ENCODE measurements at regions not wholly inside any gene's neighbourhood (a gene's known extent, or its start where the extent isn't known, plus 50 kb on each side); places are given as distances from the start of the nearest gene placed in this dataset.
"Not testable (repeated sequence)": the region's sequence is repeated elsewhere in the genome, so short reads cannot be mapped to it uniquely, and the experiment has no call there.

DNA sequence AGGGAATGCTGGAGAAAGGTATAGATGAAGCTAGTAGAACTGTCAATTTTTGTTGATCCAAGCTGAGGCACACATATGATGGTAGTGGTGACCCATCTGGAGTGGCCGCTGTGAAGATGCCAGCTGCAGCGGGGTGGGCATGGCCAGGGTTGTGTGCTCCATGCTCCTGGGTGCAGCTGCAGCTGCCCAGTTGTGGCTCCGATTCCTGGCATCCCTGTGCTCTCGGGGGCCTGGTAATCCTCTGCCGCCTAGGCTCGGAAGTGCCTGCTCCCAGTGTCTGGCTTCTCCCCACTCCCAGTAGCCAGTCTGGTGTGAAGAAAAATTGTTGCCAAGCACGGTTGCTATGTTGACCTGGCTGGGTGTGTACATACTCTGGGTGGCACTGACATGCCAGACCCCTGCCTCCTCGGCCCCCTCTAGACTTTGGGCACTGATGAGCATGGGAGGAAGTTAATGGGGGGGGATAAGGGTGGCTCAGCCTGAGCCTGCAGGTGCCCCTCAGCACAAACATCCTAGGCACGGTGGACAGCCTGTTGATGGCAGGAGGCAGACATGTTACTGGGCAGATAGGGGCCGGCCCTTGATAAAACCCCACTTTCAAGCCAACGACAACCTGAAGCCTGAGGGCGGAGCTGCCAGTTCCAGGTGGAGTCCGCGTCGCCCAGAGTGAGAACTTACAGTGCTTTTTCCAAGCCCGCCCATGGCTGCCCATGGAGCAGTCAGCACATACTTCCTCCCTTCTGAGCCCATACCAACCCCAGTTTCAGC, 1400.7 kb downstream of the PCDH9 start:
- DNase-seq (no peak), ATAC-seq (ENCODE audit: low read depth in 2 of 2) (no peak)
- Mint-ChIP-seq H3K4me1 (no peaks in the 10 kb centered on the region), H3K27me3 (no peaks in the 10 kb centered on the region), H3K36me3 (no peaks in the 10 kb centered on the region), H3K4me3 (no peak overlapping the region), H3K9me3 (no peaks in the 10 kb centered on the region), H3K27ac (no peak overlapping the region)

DNA sequence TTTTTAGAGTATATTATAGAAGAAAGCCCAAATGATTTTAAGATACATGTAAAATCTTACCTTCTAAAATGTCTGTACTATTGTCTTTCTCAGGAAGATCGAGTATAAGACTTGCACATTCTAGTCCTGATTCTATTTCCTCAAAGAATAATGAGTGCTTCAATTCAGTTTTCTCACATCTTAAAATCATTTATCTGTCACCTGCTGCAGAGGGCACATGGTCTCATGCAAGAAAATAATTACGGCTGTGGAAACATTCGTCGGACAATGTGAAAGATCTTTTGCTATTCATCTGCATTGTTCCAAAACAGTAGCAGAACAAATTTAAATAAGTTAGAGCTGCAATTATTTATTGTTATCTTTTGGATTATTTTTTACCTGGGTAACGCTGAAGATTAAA, 1403.5 kb downstream of the PCDH9 start:
- H3K27me3 Mint-ChIP-seq = no peaks in the 10 kb centered on the region
- H3K4me1 Mint-ChIP-seq = no peaks in the 10 kb centered on the region
- no peak overlapping the region for H3K27ac Mint-ChIP-seq
- no peaks in the 10 kb centered on the region for H3K36me3 Mint-ChIP-seq
- DNase-seq (no peak), ATAC-seq (ENCODE audit: low read depth in 2 of 2) (no peak)
- H3K4me3 Mint-ChIP-seq = no peak overlapping the region
- H3K9me3 Mint-ChIP-seq = peaks cover 0 to 2% (median 0%) of the 10 kb centered on the region in 7 donors

DNA sequence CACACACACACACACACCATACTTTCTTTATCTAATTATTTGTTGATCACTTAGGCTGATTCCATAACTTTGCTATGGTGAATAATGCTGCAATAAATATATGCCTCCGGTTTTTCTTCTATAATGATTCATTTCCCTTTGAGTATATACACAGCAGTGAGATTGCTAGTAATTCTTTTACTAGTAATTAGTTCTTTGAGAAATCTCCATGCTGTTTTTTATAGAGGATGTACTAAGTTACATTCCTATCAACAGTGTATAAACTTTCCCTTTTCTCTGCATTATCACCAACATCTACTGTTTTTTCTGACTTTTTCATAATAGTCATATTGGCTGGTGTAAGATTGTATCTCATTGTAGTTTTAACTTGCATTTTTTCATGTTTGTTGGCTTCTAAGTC, 1405.1 kb downstream of the PCDH9 start:
- no peaks in the 10 kb centered on the region for H3K36me3 Mint-ChIP-seq
- ATAC-seq (ENCODE audit: low read depth in 2 of 2) = no peak
- DNase-seq = no peak
- H3K27me3 Mint-ChIP-seq = no peaks in the 10 kb centered on the region
- H3K4me1 Mint-ChIP-seq = no peaks in the 10 kb centered on the region
- H3K4me3 Mint-ChIP-seq = no peak overlapping the region
- H3K9me3 Mint-ChIP-seq = peaks cover 0 to 4% (median 0%) of the 10 kb centered on the region in 7 donors
- H3K27ac Mint-ChIP-seq = no peak overlapping the region

DNA sequence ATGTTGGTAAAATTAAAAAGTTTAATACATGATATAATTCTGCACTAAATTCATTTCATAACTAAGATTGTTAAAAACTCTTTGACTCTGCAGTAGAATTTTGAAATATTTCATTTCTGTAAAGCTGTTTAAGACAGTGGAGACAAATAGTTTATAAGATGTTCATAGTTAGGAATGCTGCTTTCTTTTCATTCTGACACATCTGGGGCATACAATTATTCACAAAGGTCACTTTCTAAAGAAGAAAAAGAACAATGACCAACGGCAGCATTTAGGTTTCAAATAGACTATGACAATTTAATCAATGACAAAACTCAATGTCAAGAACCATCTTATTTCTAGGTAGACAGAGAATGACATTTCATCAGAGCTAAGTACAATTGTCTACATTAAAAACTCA, 1422.1 kb downstream of the PCDH9 start:
- Mint-ChIP-seq H3K9me3 (peaks cover 0 to 4% (median 0%) of the 10 kb centered on the region in 7 donors), H3K4me3 (no peak overlapping the region), H3K4me1 (no peaks in the 10 kb centered on the region), H3K27ac (no peak overlapping the region), H3K36me3 (no peaks in the 10 kb centered on the region), H3K27me3 (no peaks in the 10 kb centered on the region)
- DNase-seq (no peak), ATAC-seq (ENCODE audit: low read depth in 2 of 2) (no peak)

DNA sequence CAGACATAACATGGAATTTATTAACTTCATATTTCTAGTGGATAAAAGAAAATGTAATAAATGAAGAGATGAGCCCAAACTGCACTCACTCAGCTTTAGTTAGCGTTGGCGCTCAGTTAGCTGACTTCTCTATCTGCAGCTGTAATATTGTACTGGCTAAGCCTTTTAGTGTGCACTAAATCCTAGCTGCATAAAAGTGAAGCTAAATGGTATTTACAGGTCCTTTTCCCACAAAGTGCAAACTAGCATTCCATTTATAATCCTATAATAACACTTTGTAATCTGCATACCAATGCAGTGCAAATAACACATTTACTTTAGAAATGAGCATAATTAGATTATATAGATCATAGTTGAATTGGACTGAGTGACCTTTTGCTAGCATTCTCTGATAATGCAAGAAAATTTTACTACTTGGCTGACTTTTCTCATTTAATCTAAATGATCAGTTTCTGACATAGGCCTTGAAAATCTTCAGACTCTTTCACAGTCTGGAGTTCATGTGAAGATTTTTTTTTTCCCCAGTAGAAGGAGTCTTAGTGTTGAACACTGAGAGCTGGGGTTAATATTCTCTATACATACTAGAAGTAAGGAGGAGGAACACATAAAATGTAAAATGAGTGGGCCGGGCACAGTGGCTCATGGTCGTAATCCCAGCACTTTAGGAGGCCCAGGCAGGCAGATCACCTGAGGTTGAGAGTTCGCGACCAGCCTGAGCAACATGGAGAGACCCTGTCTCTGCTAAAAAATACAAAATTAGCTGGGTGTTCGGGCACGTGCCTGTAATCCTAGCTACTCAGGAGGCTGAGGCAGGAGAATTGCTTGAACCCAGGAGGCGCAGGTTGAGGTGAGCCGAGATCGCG, 1426.4 kb downstream of the PCDH9 start:
- H3K36me3 Mint-ChIP-seq = no peaks in the 10 kb centered on the region
- no peaks in the 10 kb centered on the region for H3K4me1 Mint-ChIP-seq
- H3K4me3 Mint-ChIP-seq = no peak overlapping the region
- H3K27me3 Mint-ChIP-seq = no peaks in the 10 kb centered on the region
- DNase-seq = no peak
- H3K27ac Mint-ChIP-seq = no peak overlapping the region
- H3K9me3 Mint-ChIP-seq = no peaks in the 10 kb centered on the region
- no peak for ATAC-seq (ENCODE audit: low read depth in 2 of 2)

DNA sequence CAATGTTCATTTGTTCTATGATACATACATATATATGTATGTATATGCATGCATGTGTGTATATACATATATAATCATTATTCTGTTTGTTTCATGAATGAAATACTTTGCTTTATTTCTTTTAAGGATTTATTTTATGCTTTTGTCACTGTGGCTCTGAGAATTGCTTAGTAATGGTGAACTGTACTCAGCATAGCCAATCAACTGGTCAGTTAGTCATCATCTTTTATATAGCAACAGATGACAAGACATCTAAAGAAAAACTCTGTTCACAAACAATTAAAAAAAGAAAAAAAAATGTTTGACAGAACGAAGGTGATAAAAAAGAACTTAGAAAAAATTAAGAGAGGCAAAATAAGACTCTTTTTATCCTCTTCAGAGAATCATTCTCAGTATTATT, 1440.3 kb downstream of the PCDH9 start:
- Mint-ChIP-seq H3K4me3 (no peak overlapping the region), H3K27me3 (no peaks in the 10 kb centered on the region), H3K4me1 (no peaks in the 10 kb centered on the region), H3K9me3 (peaks cover 0 to 6% (median 0%) of the 10 kb centered on the region in 7 donors), H3K36me3 (no peaks in the 10 kb centered on the region), H3K27ac (no peak overlapping the region)
- ATAC-seq (ENCODE audit: low read depth in 2 of 2) (no peak), DNase-seq (no peak)

DNA sequence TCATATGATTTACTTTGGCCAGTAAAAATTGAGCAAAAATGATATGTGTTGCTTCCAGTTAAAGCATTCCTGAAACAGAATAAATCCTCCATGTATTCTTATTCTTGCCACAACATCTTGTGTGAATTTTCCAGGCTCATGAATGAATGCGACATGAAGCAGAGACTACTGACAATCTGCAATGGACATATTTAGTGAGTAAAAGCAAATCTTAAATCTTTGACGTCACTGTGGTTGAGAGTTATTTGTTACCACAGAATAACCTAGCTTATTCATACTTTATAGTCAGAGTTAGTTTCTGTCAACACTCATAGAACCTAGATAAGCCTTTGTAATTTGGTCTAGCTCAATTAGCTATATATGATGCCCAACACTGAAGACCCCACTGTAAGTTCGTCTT, 1443.1 kb downstream of the PCDH9 start:
- Mint-ChIP-seq H3K27me3 (no peaks in the 10 kb centered on the region), H3K27ac (no peak overlapping the region), H3K9me3 (peaks cover 0 to 6% (median 0%) of the 10 kb centered on the region in 7 donors), H3K4me1 (no peaks in the 10 kb centered on the region), H3K36me3 (no peaks in the 10 kb centered on the region), H3K4me3 (no peak overlapping the region)
- DNase-seq = no peak
- ATAC-seq (ENCODE audit: low read depth in 2 of 2) = no peak

DNA sequence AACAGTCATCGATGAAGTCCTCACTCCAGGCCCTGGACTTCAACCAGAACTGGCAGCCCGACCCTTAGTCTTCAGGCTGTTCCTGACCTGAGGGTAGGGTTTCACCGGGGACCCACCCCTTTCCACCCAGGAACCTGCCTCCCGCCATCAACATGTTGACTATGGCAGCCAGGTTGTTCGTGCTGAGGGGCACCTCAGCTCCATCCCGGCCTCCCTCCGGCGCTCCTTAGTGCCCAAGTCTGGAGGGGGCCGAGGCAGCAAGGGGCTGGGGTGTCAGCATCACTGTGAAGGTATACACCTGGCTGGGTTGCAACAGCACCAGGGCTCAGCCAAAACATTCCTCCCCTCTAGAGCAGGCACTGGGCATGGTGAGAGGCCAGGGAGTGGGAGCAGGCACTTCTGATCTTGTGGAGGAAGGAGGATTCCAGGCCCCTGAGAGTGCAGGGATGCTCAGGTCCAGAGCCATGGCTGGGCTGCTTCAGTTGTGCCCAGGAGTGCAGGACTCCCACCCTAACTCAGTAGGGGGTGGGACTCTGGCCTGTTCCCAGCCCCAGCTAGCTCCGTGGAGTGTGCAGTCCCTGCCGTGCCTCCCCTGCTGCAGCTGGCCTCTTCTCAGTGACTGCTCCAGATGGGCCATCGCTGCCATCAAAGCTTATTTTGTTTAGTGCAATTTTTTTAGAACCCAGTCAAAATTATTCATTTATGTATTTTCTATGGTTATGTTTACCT, 1445.9 kb downstream of the PCDH9 start:
- H3K27ac Mint-ChIP-seq = no peak overlapping the region
- no peaks in the 10 kb centered on the region for H3K4me1 Mint-ChIP-seq
- ATAC-seq (ENCODE audit: low read depth in 2 of 2) (no peak), DNase-seq (no peak)
- H3K4me3 Mint-ChIP-seq = no peak overlapping the region
- H3K27me3 Mint-ChIP-seq = no peaks in the 10 kb centered on the region
- H3K36me3 Mint-ChIP-seq = no peaks in the 10 kb centered on the region
- H3K9me3 Mint-ChIP-seq = peaks cover 0 to 6% (median 0%) of the 10 kb centered on the region in 7 donors

DNA sequence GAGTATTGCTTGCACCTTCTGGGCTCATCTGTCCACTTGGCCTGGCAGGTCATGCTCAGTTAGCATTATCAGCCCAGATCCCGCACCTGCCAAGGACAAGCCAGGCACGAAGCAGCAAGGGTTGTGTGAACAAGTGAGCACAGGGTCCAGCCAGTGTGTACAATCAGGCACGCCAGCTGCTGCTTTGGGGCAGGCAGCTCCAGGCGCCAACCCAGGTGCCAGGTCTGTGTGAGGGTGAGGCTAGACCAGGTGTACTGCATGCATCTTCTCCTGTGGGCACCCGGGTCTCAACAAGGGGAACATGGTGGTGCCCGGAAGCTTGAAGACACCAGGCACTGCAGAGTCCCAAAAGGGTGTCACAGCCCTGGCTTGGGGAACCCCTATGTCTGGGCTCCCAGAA, 1446.8 kb downstream of the PCDH9 start:
- H3K9me3 Mint-ChIP-seq = peaks cover 0 to 6% (median 3%) of the 10 kb centered on the region in 7 donors
- DNase-seq = no peak
- H3K27me3 Mint-ChIP-seq = no peaks in the 10 kb centered on the region
- ATAC-seq (ENCODE audit: low read depth in 2 of 2) = no peak
- no peaks in the 10 kb centered on the region for H3K4me1 Mint-ChIP-seq
- H3K4me3 Mint-ChIP-seq = no peak overlapping the region
- no peak overlapping the region for H3K27ac Mint-ChIP-seq
- no peaks in the 10 kb centered on the region for H3K36me3 Mint-ChIP-seq

DNA sequence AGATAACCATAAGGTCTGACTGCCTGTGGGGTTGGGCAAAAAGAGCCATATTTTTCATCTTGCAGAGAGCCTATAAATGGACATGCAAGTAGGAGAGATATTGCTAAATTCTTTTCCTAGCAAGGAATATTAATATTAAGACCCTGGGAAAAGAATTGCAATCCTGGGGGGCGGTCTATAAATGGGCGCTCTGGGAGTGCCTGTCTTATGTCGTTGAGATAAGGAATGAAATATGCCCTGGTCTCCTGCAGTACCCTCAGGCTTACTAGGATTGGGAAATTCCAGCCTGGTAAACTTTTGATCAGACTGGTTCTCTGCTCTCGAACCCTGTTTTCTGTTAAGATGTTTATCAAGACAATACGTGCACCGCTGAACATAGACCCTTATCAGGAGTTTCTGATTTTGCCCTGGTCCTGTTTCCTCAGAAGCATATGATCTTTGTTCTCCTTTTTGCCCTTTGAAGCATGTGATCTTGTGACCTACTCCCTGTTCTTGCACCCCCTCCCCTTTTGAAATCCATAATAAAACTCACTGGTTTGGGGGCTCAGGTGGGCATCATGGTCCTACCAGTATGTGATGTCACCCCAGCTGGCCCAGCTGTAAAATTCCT, 1458.3 kb downstream of the PCDH9 start:
- H3K27ac Mint-ChIP-seq; ATAC-seq (ENCODE audit: low read depth in 2 of 2); H3K27me3 Mint-ChIP-seq; H3K4me1 Mint-ChIP-seq; DNase-seq: not testable (repeated sequence)
- H3K9me3 Mint-ChIP-seq = peaks cover 8 to 33% (median 21%) of the 10 kb centered on the region in 7 donors
- peak overlapping the region in 1 of 8 donors; percentile 65 for H3K4me3 Mint-ChIP-seq
- H3K36me3 Mint-ChIP-seq = peaks cover 0 to 10% of the 10 kb centered on the region in 2 donors

DNA sequence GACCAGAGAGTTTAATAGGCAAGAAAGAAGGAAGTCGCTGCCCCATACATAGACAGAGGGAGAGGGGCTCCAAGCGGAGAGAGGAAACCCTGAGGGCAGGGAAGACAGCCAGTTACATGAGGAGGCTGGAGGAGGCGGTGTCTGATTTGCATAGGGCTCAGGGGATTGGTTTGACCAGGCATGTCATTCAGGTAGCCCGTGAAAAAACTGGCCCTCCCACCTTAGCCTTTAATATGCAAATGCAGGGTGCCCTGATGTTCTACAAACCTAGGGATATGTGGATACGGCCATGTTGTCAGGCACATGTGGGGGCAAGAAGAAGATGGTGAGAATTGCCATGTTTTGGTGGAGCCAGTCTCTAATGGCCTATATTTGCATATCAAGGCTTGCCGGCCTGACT, 1461.6 kb downstream of the PCDH9 start:
- ATAC-seq (ENCODE audit: low read depth in 2 of 2) = no peak
- no peaks in the 10 kb centered on the region for H3K27me3 Mint-ChIP-seq
- H3K27ac Mint-ChIP-seq = peak overlapping the region in 1 of 6 donors; percentile 16
- no peak for DNase-seq
- H3K4me1 Mint-ChIP-seq = no peaks in the 10 kb centered on the region
- H3K9me3 Mint-ChIP-seq = peaks cover 8 to 27% (median 21%) of the 10 kb centered on the region in 7 donors
- H3K36me3 Mint-ChIP-seq = peaks cover 0 to 10% of the 10 kb centered on the region in 2 donors
- H3K4me3 Mint-ChIP-seq = no peak overlapping the region

DNA sequence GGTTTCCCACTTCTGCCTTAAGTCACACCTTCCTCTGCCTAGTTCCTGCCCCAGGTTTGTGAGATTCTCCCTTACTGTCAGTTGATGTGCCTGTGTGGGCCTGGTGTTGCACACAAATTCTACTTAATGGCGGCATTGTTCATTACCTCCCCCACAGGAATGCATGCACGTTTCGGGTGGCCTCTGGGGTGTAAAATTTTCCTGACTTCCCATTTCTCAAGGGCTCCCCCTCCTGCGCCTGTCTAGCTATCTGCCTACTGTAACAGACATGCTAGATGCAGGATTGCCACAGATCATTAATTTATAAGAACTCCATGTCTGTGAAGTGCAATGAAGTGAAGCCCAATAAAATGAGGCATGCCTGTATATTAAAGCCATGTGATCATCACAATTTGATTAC, 1466.3 kb downstream of the PCDH9 start:
- no peak for DNase-seq
- Mint-ChIP-seq H3K4me1 (no peaks in the 10 kb centered on the region), H3K27ac (peak overlapping the region in 1 of 6 donors; percentile 47), H3K4me3 (no peak overlapping the region), H3K9me3 (peaks cover 6 to 16% (median 11%) of the 10 kb centered on the region in 7 donors), H3K36me3 (peaks cover 0 to 3% of the 10 kb centered on the region in 2 donors), H3K27me3 (no peaks in the 10 kb centered on the region)
- ATAC-seq (ENCODE audit: low read depth in 2 of 2) = no peak

DNA sequence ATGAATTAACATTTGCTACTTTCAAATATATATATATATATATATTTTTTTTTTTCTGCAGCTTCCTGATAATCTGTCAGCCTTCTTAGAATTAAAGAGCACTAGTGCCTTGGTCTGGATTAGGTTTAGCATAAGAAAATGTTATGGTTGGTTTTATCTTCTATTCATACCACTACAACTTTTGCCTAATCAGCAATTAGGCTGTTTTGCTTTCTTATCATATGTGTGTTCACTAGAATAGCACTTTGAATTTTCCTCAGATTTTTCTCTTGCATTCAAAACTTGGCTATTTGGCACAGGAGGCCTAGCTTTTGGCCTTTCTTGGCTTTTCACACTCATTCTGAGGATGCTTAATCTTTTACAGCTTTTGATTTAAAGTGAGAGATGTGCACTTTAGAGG, 1468.1 kb downstream of the PCDH9 start:
- Mint-ChIP-seq H3K4me1 (no peaks in the 10 kb centered on the region), H3K27me3 (no peaks in the 10 kb centered on the region), H3K36me3 (peaks cover 0 to 7% of the 10 kb centered on the region in 2 donors), H3K27ac (no peak overlapping the region), H3K4me3 (no peak overlapping the region), H3K9me3 (peaks cover 12 to 24% (median 20%) of the 10 kb centered on the region in 7 donors)
- ATAC-seq (ENCODE audit: low read depth in 2 of 2) (no peak), DNase-seq (no peak)
